Nucleus accumbens (tissue), 56 donors: ENCODE measurements at regions not wholly inside any gene's neighbourhood (a gene's known extent, or its start where the extent isn't known, plus 50 kb on each side); places are given as distances from the start of the nearest gene placed in this dataset.
"Not testable (repeated sequence)": the region's sequence is repeated elsewhere in the genome, so short reads cannot be mapped to it uniquely, and the experiment has no call there.

Experiments used
- DNase-seq, 56 donors: peaks; one replicate each; lab custom pipeline; 2025; lab: John Stamatoyannopoulos, UW

DNA sequence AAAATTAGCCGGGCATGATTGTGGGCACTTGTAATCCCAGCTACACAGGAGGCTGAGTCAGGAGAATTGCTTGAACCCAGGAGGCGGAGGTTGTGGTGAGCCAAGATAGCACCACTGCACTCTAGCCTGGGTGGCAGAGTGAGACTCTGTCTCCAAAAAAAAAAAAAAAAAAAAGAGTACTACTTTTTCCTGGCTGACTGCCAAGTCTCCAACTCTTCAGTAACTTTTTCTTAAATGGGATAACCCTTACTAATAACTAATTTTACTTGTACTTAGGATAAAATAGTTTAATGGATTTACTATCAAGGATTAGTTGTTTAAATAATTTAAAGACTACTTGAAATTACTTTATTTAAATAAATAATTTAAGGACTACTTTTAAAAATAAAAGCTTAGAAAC lies 158.8 kb upstream of the CAND1 start:
- not testable (repeated sequence) for DNase-seq

DNA sequence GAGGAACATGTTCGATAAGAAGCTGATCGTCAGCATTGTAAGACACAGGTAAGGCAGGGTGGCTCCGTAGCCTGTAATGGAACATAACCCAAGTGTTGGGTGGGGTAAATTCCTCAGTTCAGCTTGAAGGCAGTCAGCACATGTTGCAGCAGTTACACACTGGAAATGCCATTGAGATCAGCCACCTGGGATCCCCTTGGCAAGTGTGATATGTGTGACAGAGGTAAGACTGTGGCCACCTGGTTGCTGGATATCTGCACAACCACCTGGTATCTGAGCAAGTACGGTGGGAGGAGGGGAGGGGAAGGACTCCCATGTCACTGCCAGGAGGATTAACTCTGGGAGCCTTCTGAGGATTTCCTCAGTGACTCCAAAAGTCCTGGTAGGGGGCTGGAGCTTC lies 158.0 kb upstream of the CAND1 start:
- peak in 1 of 56 donors; percentile 2 for DNase-seq

DNA sequence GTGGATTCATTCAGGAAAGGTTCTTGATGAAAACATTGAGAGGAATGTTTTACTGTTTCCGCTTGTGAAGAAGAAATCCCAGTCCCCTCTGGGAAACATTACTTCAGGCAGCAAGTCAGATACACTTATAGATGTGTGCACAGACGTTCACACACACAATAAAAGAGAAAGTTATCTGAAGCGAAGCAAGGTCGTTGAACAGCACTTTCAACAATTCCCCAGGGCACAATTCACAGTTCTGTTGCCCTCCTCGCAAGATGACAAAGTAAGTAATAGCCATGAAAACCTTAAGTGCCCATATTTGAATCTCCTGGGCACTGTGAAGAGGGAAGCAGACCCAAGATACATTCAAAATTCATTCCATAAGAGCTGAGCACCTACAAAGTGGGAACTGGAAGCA lies 156.6 kb upstream of the CAND1 start:
- no peak for DNase-seq

DNA sequence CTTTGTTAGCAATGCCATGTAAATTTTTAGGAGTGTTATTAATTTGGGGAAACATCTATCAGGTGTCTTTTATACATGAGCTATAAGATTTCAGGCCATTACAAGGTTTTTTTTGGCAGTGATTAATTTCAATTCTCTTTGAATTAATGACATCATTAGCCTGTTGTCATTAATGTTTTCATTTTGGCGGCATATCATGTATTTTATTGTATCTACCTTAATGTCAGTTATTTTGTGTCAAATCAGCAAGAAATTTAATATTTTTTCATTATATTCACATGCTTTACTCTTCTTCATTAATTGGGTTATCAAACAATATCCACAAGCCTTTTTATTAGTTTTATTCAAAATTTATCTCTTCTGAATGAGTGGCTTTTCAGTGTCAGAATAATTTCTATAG lies 153.0 kb upstream of the CAND1 start:
- no peak for DNase-seq

DNA sequence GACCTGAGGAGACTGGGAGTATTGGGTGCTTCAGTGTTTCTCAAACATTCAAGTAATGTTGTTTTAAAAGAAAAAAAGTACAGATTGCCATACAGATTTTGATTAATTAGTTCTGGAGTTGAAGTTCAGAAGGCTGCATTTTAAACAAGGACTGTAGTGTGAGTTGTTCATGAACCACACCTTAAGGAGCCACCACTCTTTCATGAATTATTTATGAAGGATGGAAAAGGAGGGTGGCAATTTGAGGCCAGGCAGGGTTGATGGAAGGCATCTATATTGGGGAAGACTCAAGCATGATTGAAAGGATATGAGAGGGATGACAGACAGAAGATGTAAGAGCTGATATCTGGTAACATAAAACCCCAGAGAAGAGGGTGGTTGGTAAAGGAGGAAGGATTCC lies 146.6 kb upstream of the CAND1 start:
- no peak for DNase-seq

DNA sequence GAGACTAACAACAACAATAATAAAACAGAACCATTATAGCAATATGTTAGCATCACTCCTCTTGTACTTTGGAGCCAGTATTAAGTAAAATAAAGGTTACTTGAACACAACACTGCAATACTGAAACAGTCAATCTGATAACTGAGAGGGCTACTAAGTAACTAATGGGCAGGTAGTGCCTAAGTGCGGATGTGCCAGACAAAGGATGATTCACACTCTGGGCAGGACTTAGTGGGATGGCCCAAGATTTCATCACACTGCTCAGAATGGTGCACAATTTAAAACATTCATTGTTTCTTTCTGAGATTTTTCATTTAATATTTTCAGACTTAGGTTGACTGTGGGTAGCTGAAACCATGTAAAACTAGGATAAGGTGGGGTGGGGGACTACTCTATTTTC lies 131.9 kb upstream of the CAND1 start:
- DNase-seq, result no peak

DNA sequence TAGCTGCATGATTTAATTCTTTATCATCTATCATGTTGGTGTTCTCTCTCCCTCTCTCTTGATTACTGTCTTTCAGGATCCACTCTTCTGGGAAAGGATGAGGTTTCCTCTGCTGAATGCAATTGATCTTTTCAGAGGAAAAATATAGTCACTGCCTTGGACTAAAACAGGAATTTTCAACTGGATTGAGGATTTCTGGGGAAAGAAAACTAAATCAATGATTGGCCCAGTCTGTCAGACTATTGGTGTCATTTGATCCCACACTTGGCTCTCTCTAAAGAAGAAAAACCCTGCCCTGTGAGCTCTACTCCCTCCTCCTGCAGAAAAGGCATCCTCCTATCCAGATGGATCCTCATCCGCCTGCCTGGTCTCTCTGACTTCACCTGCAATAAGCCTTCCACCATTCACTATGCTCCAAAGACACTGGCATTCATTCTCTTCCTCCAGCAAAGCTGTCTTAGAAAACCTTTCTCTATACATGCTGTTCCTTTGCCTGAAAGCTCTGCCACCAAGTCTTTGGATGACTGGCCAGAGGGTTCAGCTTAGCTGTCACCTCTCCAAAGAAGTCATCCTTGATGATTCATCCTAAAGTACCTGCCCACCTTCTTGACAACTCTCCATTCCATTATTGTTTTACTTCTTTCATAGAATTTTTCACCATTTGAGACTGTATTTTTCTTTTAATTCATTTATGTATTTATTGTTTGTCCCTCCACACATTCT lies 127.7 kb upstream of the CAND1 start:
- DNase-seq, result no peak

DNA sequence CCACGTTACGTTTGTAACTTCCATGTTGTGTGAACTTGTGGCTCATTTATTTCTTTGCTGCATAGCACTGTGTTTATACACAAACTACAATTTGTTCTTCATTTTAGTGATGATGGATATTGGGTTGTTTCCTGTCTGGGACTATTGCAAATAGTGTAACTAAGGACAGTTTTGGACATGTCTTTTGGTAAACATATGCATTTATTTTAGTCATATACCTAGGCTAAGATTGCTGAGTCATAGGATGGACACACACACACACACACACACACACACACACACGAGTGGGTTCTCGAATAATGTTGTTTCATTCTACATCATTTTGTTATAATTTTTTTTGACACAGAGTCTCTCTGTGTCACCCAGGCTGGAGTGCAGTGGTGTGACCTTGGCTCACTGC lies 123.5 kb upstream of the CAND1 start:
- no peak for DNase-seq

DNA sequence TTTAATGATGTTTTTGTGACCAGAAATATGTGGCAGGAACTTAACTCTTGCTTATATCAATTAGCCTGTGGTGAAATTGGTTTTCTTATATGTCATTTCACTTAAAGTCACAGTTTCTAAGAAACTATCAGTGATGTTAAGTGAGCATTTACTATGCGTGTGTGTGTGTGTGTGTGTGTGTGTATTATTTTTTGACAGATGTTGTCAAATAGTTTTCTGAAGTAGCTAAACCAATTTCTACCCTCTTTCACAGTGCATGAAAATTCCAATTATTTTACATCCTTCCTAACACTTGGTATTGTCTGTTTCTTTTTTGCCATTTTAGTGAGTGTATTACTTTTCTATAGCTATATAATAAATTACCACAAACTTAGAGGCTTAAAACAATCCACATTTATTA lies 122.1 kb upstream of the CAND1 start:
- no peak for DNase-seq

DNA sequence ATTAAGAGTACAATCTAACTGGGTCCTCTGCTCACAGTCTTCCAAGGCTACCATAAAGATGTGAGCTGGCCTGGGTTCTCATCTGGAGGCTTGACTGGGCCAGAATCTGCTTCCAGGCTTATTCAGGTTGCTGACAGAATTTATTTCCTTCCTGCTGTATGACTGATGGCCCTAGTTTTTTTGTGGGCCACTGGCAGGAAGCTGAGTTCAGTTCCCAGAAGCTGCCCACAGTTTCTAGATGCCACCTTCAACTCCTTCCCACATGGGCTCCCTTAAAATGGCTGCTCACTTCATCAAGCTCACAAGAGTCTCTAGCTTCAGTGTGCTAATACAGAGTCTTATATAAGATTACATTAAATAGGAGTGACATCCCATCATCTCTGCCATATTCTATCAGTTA lies 121.7 kb upstream of the CAND1 start:
- no peak for DNase-seq

DNA sequence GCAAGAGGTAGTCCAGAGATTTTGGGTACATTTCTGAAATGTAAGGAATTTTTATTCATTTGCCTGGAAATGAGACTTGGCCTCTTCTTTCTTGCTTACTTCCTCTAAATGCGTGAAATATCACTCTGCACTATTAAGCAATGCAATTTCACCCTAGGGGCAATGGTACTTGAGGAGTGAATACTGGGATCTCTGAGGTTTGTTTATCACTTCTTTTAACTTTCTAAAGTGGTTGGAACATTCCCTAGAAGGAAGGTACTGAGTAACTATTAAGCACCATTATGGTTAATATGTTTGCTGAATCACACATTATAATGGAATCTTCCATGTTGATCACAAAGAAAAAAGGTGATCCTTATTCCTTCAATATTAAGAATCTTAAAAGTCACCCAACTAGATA lies 120.9 kb upstream of the CAND1 start:
- DNase-seq, result no peak

DNA sequence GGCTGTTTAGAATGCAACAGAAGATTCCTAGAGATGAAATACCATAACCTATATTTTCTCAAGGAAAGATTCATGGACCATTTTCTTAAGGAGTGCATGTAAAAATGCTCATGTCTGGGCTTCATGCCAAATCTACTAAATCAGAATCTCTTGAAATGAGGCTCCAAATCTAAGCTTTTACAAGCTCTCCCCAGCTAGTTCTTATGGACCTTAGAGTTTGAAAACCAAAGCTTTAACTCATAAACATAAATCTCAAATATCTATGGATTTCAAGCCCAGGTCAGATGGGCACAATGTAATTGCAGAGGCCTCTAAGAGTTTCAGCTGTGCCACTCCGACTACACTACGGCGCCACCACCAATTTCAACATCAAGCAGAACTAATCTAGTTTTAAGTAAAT lies 117.3 kb upstream of the CAND1 start:
- DNase-seq, result no peak

DNA sequence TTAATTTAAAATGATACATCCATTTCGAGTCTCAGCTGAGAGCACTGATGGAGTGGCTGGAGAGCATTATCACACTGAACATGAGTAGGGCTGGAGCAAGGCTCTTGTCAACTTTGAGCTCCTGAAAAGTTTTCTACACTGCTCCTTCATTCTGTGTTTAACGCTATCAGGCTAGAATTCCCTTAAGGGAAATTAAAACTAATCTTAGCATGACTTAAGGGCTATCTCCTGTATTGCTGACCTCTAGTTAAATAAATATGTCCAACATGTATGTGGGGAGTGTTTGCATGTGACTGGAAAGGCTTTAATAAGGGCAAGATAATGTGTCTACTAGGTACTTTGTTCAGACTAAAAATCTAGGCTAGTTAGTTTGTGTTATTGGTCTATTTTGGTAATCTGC lies 116.7 kb upstream of the CAND1 start:
- no peak for DNase-seq

DNA sequence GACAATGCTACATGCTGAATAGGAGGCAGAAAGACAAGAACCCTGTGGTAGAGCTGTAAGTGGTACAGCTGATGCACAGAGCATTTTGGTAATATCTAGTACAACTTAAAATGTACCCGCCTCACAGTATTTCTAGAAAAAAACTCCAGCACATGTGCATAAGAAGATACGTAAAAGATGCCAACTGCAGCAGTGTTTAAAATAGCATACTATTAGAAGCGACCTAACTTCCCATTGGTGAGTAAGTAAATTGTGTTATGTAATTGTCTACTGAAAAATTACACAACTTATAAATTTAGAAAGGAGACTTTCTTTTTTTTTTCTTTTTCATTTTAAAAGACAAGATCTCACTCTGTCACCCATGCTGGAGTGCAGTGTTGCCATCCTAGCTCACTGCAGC lies 114.3 kb upstream of the CAND1 start:
- DNase-seq, result no peak

DNA sequence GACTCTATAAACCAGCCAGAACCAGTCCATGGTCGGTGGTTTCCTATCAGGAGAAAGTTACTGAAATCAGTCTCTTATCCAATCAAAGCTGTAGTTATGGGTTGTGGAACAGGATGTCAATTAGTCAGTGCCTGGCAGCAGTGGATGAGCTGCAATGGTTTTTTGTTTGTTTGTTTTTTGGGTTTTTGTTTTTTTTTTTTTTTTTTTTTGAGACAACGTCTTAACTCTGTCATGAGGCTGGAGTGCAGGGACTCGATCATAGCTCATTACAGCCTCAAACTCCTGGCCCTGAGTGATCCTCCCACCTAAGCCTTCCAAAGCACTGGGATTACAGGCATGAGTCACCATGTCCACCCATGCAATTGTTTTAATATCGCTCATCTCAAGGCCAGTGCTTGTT lies 113.3 kb upstream of the CAND1 start:
- DNase-seq, result no peak

DNA sequence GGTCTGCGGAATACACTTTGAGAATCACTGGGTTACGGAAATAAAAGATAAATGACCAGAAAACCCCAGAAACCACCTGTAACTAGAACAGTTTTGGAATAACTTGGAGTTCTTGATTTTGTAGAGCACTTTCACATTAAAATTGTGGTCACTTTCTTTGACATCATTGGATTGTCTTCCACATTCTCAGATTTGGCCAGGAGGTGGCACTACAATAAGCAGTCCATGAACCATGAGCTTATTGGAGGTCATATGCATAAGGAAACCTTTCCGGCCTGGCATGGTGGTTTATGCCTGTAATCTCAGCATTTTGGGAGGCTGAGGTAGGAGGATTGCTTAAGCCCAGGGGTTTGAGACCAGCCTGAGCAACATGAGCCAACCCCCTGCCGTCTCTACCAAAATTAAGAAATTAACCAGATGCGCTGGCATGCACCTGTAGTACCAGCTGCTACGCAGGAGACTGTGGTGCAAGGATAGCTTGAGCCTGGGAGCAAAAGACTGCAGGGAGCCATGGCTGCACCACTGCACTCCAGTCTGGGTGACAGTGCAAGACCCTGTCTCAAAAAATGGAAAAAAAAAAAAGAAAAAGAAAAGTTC lies 107.7 kb upstream of the CAND1 start:
- DNase-seq, result peak in 6 of 56 donors; percentile 0 to 16 (median 0)

DNA sequence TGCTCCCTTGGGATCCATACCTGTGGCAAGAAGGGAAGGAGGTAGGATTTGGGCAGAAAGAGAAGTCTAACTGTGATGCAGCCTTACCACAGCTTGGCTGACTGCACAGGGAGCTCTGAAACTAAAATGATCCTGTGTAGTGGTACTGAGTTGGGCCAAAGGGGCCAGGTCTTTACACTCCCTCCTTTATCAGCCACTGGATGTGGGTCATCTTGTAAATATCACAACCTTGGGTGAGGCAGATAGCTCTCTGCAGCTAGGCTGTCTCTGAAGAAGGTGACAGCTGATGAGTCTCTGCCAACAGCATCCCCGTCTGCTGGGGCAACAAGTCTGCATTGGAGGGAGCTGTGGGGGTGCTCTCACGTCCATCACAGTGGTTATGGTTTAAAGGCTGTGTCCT lies 95.9 kb upstream of the CAND1 start:
- no peak for DNase-seq

DNA sequence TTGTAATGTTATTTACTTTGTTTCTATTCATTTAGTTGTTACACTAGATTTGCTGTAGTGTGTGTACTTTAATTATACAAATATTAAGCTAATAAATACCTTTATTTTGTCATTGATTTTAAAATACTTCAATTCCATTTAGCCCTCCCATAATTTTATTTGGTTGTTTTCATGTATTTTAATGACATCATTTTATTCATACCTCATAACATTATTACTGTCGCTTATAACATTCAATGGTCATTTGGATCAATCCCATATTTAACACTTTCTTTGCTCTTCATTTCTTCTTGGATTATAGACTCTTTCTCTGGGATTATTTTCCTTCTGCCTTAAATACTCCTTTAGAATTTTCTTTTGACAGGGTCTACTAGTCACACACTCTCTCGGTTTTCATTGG lies 86.6 kb upstream of the CAND1 start:
- no peak for DNase-seq

DNA sequence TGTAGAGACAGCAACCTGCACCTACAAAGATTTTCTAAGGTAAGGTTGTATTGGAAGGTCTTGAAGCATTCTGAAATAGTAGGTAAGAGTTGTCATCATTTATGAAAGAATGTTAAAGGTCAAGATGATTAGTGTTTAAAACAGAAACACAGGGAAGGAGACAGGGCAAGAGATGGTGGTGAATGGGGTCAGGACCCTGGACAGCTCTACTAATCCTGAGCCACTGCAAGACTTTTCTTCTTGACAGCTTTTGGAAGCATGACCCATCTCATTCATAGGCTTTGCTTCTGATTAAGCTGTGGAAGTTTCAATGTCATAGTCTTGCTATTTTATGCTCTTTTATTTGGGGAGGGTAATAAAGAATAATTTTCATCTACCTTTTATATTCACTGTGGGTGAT lies 75.5 kb upstream of the CAND1 start:
- no peak for DNase-seq

DNA sequence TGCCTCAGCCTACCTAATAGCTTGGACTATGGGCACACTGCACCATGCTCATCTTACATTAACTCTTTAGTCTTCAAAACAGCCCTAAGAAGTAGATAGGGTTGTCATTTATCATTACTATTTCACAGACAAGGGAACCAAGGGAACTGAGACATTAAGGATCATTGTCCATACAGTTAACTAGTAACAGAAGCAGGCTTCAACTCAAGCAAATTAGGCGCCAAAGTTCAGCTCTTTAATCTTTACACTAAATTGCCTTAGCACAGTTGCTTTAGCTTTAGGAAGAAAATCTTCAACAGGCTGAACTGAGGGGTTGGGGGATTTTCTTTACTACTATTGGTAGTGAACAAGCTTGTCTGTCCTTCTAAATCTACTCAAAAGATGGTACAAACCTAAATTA lies 68.8 kb upstream of the CAND1 start:
- DNase-seq, result no peak

DNA sequence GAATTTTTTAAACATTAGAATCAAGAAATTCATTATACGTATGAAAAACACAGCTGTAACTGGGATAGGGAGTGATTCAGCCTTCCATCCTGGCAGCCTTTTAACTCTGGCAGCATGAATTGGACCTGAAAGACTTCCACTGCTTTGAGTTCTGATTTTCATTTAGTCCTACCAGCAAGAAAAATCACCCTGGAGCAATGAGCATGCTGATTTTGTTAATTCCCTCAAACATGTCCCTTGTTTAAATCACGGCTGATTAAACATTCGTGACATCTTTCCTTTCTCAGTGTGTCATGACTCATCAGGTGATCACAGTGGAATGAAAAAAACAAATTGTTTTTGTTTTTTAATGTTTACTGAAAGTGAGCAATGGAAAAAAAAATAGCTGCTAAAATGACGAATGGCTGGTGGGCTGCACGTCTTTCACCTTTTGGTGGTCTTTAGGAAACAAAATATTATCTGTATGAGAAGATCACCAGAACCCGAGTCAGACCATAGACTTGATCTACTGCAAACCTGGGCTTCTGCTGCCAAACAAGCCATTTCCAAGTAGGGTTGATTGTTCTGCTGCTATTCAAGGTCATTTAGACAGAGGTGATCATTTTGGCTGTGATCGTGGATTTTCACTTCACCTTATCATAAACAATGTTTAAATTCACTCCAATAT lies 67.0 kb upstream of the CAND1 start:
- no peak for DNase-seq

DNA sequence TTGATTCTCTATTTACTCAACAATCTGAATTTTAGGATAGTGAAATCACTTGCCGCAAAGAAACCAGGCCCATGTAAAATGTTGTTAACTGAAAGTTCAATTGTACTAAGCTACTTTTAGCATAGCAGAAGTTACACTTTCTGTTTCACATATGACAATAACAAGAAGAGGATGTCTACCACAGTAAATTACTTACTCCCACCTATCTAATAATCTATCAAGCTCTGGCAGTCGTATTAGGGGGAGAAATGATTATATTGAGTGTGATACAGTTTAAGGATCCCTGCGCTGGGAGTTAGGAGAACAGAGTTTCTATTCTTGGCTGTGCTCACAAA lies 66.5 kb upstream of the CAND1 start:
- DNase-seq, result no peak
